BJ (cell line): ENCODE measurements at regions not wholly inside any gene's neighbourhood (a gene's known extent, or its start where the extent isn't known, plus 50 kb on each side); places are given as distances from the start of the nearest gene placed in this dataset.

ENCODE experiments used
- CTCF ChIA-PET: fragments of 350-600 bp; formaldehyde crosslinking; extraction: SDS; loops from one replicate; lab custom pipeline; 2021; ENCODE audit warnings: antibody characterized with exemption, inconsistent platforms; lab: Yijun Ruan, JAX
- POLR2A ChIA-PET: fragments of 300-600 bp; sonication (Branson Sonifier 250); formaldehyde crosslinking; extraction: SDS; loops from one replicate; lab custom pipeline; 2021; ENCODE audit warnings: antibody characterized with exemption; lab: Charles Lee
- DNase-seq: peaks from one replicate; pipeline ENCODE4 v3.0.0-alpha.2; 2011; ENCODE audit warnings: low read depth
- H3K27me3 ChIP-seq: 2 replicates; pipeline ENCODE4 v1.6.0; 2011; ENCODE audit warnings: low read length; ENCODE audit not compliant: control insufficient read depth, insufficient read depth
- H3K36me3 ChIP-seq: 2 replicates; pipeline ENCODE4 v1.5.1; 2011; ENCODE audit warnings: low read length; ENCODE audit not compliant: control insufficient read depth, insufficient read depth
- H3K4me3 ChIP-seq: 2 replicates; pipeline ENCODE4 v1.5.1; 2011; ENCODE audit warnings: low read depth, mild to moderate bottlenecking, control low read depth, low read length
- CTCF ChIP-seq: IDR thresholded peaks from 2 replicates; pipeline ENCODE4 v1.5.1; 2011; ENCODE audit warnings: low read depth, mild to moderate bottlenecking, control low read depth, inconsistent platforms, low read length, moderate library complexity; ENCODE audit not compliant: insufficient read depth

GRCh38 chrY:7879245-7879644, 967.7 kb upstream of the AMELY start:
- DNase-seq = no peak
- POLR2A ChIA-PET = no interaction called here
- no peaks in the 10 kb centered on the region for H3K27me3 ChIP-seq
- H3K4me3 ChIP-seq = no peak overlapping the region
- CTCF ChIA-PET = no interaction called here
- no peaks in the 10 kb centered on the region for H3K36me3 ChIP-seq
- no peak for TF ChIP-seq CTCF

GRCh38 chrY:7878719-7879118, 967.2 kb upstream of the AMELY start:
- ChIA-PET POLR2A (no interaction called here), CTCF (no interaction called here)
- H3K36me3 ChIP-seq = no peaks in the 10 kb centered on the region
- no peaks in the 10 kb centered on the region for H3K27me3 ChIP-seq
- no peak for DNase-seq
- no peak for TF ChIP-seq CTCF
- H3K4me3 ChIP-seq = no peak overlapping the region

DNA sequence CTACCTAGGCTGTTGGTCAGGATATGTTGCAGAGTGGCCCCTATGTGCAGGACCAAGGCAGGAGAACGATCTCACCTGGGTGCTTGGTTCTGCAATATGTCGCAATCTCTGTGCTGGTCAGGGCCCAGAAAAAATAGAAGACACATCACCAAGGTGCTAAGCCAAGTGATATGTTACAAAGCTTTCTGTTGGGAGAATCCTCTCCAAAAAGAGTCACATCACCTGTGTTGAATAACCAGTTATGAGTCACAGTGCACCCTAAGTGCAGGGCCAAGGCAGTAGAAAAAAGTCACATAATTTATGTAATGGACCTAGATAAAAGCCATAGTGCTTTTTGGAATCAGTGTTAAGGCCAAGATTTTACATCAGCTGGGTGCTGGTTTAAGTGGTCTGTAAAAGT, 965.9 kb upstream of the AMELY start:
- Histone ChIP-seq H3K27me3 (no peaks in the 10 kb centered on the region), H3K4me3 (no peak overlapping the region), H3K36me3 (no peaks in the 10 kb centered on the region)
- POLR2A ChIA-PET = no interaction called here
- TF ChIP-seq CTCF = no peak
- no peak for DNase-seq
- CTCF ChIA-PET = no interaction called here

DNA sequence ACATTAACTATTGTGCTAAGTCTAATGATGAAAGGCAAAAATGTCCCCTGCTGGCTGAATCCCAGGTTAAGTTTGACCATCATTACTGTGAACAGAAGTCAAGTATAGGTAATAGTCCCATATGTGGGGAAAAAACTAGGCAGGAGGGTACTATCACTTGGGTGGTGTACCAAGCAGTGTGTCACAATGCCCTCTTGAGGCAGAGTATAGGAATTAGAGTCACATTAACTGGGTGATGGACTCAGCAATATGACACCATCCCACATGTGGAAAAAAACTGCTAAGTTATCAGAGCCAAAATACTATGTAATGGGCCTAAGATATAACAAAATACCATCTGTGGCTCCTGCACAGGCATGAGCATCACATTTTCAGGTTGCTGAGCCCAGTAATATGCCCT, 962.5 kb upstream of the AMELY start:
- ChIA-PET POLR2A (no interaction called here), CTCF (interaction anchor here (0.5 to 1.1 kb wide), 3 partner anchors 9 to 528 kb away, joined by 3 to 7 read pairs (median 3); no protein-coding TSS in a partner anchor)
- peak; percentile 50 for TF ChIP-seq CTCF
- Histone ChIP-seq H3K36me3 (no peaks in the 10 kb centered on the region), H3K27me3 (no peaks in the 10 kb centered on the region), H3K4me3 (no peak overlapping the region)
- DNase-seq = peak; percentile 7

DNA sequence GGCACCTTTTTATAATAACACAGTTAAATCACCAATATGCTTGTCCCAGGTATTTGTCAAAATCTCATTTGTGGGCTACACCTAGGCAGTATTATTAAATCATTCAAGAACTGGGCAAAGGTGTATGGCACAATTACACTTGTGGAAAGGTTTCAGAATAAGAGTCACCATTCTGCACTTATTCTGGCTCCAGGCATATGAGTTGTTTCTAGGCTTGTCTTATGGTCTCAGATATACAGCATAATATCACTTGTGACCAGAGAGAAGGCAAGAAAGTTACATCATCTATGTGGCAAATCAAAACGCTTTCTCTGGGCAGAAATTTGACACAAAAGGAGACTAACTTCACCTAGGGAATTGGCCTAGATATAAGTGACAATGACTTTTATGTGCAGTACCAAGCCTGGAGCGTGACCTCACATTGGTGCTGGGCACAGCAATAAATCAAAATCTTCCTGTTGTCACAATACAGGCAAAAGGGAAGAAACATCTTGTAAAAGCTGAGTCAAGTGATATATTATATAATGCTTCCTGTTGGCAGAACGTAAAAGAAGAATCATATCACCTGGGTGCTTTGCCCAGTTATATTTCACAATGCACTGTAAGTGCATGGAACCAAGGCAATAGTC, 959.9 kb upstream of the AMELY start:
- DNase-seq = no peak
- CTCF ChIA-PET = no interaction called here

More for the DNA sequence above, 959.9 kb upstream of the AMELY start:
- H3K27me3 ChIP-seq = no peaks in the 10 kb centered on the region
- TF ChIP-seq CTCF = no peak
- no peak overlapping the region for H3K4me3 ChIP-seq
- POLR2A ChIA-PET = no interaction called here
- H3K36me3 ChIP-seq = no peaks in the 10 kb centered on the region
